ENCODE measurements at regions not wholly inside any gene's neighbourhood (a gene's known extent, or its start where the extent isn't known, plus 50 kb on each side); places are given as distances from the start of the nearest gene placed in this dataset.
"Not testable (repeated sequence)": the region's sequence is repeated elsewhere in the genome, so short reads cannot be mapped to it uniquely, and the experiment has no call there.

GRCh38 chr9:13911473-13911872, 402.5 kb downstream of the NFIB start:
- Histone ChIP-seq H2BK5ac (ENCODE audit: insufficient read length, low read length) (no peak overlapping the region), H3K18ac (ENCODE audit: insufficient read length, low read depth, low read length) (no peak overlapping the region), H2BK12ac (ENCODE audit: insufficient read length, low read depth, low read length) (no peak overlapping the region), H3K27ac (ENCODE audit: insufficient read length, low read depth, low read length) (no peak overlapping the region), H4K8ac (replicated peaks; ENCODE audit: insufficient read length, low read depth, low read length) (no peak overlapping the region), H3K9ac (ENCODE audit: extremely low read depth, insufficient read length, low read length) (no peak overlapping the region), H4K91ac (ENCODE audit: insufficient read length, low read depth, low read length) (no peak overlapping the region), H2AK5ac (ENCODE audit: insufficient read length, low read length) (no peak overlapping the region), H2BK120ac (ENCODE audit: low read depth, low read length, poor library complexity, severe bottlenecking) (no peak overlapping the region), H2BK20ac (ENCODE audit: low read depth, low read length, poor library complexity, severe bottlenecking) (no peak overlapping the region), H2BK15ac (ENCODE audit: low read depth, low read length) (no peak overlapping the region), H3K14ac (ENCODE audit: insufficient read depth, low read length) (no peak overlapping the region), H3K56ac (ENCODE audit: insufficient read length, low read depth, low read length) (no peak overlapping the region), H3K23ac (ENCODE audit: insufficient read length, low read depth, low read length) (no peak overlapping the region), H3K4ac (ENCODE audit: low read depth, low read length) (no peak overlapping the region), H2AFZ (ENCODE audit: low read length) (no peak overlapping the region), H4K5ac (ENCODE audit: insufficient read length, low read depth, low read length) (no peak overlapping the region), H3K4me2 (ENCODE audit: insufficient read depth, insufficient read length, low read length) (no peak overlapping the region), H3K9me3 (ENCODE audit: control insufficient read depth, low read depth, low read length) (no peaks in the 10 kb centered on the region), H3K27me3 (ENCODE audit: insufficient read depth, low read length) (no peaks in the 10 kb centered on the region), H3K79me2 (ENCODE audit: insufficient read depth, low read length) (no peaks in the 10 kb centered on the region), H3K23me2 (ENCODE audit: insufficient read length, low read depth, low read length, poor library complexity, severe bottlenecking) (no peaks in the 10 kb centered on the region), H3T11ph (ENCODE audit: low read length) (no peak overlapping the region), H4K20me1 (ENCODE audit: control insufficient read depth, insufficient read depth, insufficient read length) (no peaks in the 10 kb centered on the region), H3K4me1 (ENCODE audit: insufficient read depth, low read length) (no peaks in the 10 kb centered on the region), H3K79me1 (ENCODE audit: insufficient read depth, low read depth, low read length, poor library complexity, severe bottlenecking) (no peaks in the 10 kb centered on the region)
- Mint-ChIP-seq H3K9me3 (peaks cover 8 to 9% of the 10 kb centered on the region in 2 experiments), H3K4me1 (no peaks in the 10 kb centered on the region), H3K27me3 (ENCODE audit: low read depth) (no peaks in the 10 kb centered on the region), H3K4me3 (no peak overlapping the region), H3K27ac (no peak overlapping the region), H3K36me3 (ENCODE audit: insufficient read depth in 1 of 3, low read depth in 3 of 3) (peaks cover 3 to 9% (median 4%) of the 10 kb centered on the region in 3 experiments; a peak in 4 of 7 replicates)
- no peak for TF ChIP-seq CTCF (conservative IDR thresholded peaks at IDR 0.05)
- no peak for DNase-seq
- WGBS (ENCODE audit: extremely low coverage, insufficient read length, low lambda C conversion rate) = no CpG with 5 or more reads among the region's 2 CpGs

GRCh38 chr9:13907842-13908241, 406.1 kb downstream of the NFIB start:
- H3K27ac Mint-ChIP-seq; H3K14ac ChIP-seq (ENCODE audit: insufficient read depth, low read length): not testable (repeated sequence)
- WGBS (ENCODE audit: extremely low coverage, insufficient read length, low lambda C conversion rate) = no CpG with 5 or more reads among the region's 3 CpGs

More at GRCh38 chr9:13907842-13908241, 406.1 kb downstream of the NFIB start:
- H2AK5ac ChIP-seq (ENCODE audit: insufficient read length, low read length); H3K23me2 ChIP-seq (ENCODE audit: insufficient read length, low read depth, low read length, poor library complexity, severe bottlenecking); H2BK5ac ChIP-seq (ENCODE audit: insufficient read length, low read length); H3K9me3 ChIP-seq (ENCODE audit: control insufficient read depth, low read depth, low read length); H4K20me1 ChIP-seq (ENCODE audit: control insufficient read depth, insufficient read depth, insufficient read length); H3K4ac ChIP-seq (ENCODE audit: low read depth, low read length); H3K9ac ChIP-seq (ENCODE audit: extremely low read depth, insufficient read length, low read length); H2BK120ac ChIP-seq (ENCODE audit: low read depth, low read length, poor library complexity, severe bottlenecking); H2BK20ac ChIP-seq (ENCODE audit: low read depth, low read length, poor library complexity, severe bottlenecking); H4K8ac ChIP-seq (replicated peaks; ENCODE audit: insufficient read length, low read depth, low read length); H3K4me1 ChIP-seq (ENCODE audit: insufficient read depth, low read length); H3K27me3 ChIP-seq (ENCODE audit: insufficient read depth, low read length); H2AFZ ChIP-seq (ENCODE audit: low read length); DNase-seq; H3K79me1 ChIP-seq (ENCODE audit: insufficient read depth, low read depth, low read length, poor library complexity, severe bottlenecking); H4K5ac ChIP-seq (ENCODE audit: insufficient read length, low read depth, low read length); H3T11ph ChIP-seq (ENCODE audit: low read length); H3K4me1 Mint-ChIP-seq; H3K27ac ChIP-seq (ENCODE audit: insufficient read length, low read depth, low read length); H3K79me2 ChIP-seq (ENCODE audit: insufficient read depth, low read length); H3K4me2 ChIP-seq (ENCODE audit: insufficient read depth, insufficient read length, low read length); H3K23ac ChIP-seq (ENCODE audit: insufficient read length, low read depth, low read length); H2BK12ac ChIP-seq (ENCODE audit: insufficient read length, low read depth, low read length); H3K4me3 Mint-ChIP-seq; H2BK15ac ChIP-seq (ENCODE audit: low read depth, low read length); H3K27me3 Mint-ChIP-seq (ENCODE audit: low read depth); H3K56ac ChIP-seq (ENCODE audit: insufficient read length, low read depth, low read length); H4K91ac ChIP-seq (ENCODE audit: insufficient read length, low read depth, low read length); H3K18ac ChIP-seq (ENCODE audit: insufficient read length, low read depth, low read length): not testable (repeated sequence)
- Mint-ChIP-seq H3K36me3 (ENCODE audit: insufficient read depth in 1 of 3, low read depth in 3 of 3) (peaks cover 3 to 12% (median 4%) of the 10 kb centered on the region in 3 experiments; a peak in 4 of 7 replicates), H3K9me3 (peaks cover 13 to 14% of the 10 kb centered on the region in 2 experiments)
